ENCODE measurements at regions not wholly inside any gene's neighbourhood (a gene's known extent, or its start where the extent isn't known, plus 50 kb on each side); places are given as distances from the start of the nearest gene placed in this dataset.

DNA sequence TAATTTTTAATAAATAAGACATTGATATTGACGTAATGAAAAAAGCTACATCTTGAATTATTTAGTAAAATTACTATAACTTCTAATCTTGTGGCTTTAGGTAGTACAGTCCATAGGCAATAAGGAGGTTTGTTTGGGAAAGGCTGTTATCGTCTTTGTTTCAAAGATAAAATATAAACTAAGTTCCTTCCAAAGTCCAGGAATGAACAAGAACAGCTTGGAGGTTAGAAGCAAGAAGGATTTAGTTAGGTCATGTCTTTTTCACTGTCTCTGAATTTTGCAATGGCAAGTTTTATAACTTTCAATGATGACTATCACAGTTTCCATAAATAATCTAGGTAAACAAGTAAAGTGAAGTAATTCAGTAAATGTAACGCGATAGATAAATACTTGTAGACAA is 106.9 kb upstream of the OLFM3 start:
- Histone ChIP-seq H3K4me1 (ENCODE audit: control insufficient read depth in 1 of 2, insufficient read depth in 2 of 2, low read length in 2 of 2) (peaks cover 2% of the 10 kb centered on the region in 2 experiments), H3K4ac (ENCODE audit: low read depth, low read length) (no peak overlapping the region), H4K12ac (ENCODE audit: low read depth, low read length) (no peak overlapping the region), H3K9me3 (ENCODE audit: insufficient read depth, low read depth, low read length) (no peaks in the 10 kb centered on the region), H3K18ac (ENCODE audit: low read length) (no peak overlapping the region), H3K27ac (ENCODE audit: low read depth, low read length) (no peak overlapping the region), H2AK5ac (ENCODE audit: low read length) (no peak overlapping the region), H3K4me3 (ENCODE audit: low read depth, low read length) (no peak overlapping the region), H2AFZ (ENCODE audit: insufficient read depth, low read length, poor library complexity) (no peak overlapping the region), H3K23ac (ENCODE audit: low read length) (no peak overlapping the region), H3K4me2 (ENCODE audit: low read length) (no peak overlapping the region), H2BK12ac (ENCODE audit: low read length) (no peak overlapping the region), H3K36me3 (ENCODE audit: control insufficient read depth in 1 of 2, insufficient read depth in 2 of 2, low read length in 2 of 2) (no peaks in the 10 kb centered on the region), H4K8ac (ENCODE audit: low read depth, low read length) (no peak overlapping the region), H3K9ac (ENCODE audit: low read length) (no peak overlapping the region), H3K27me3 (ENCODE audit: insufficient read depth, low read length) (no peaks in the 10 kb centered on the region), H3K79me2 (ENCODE audit: control insufficient read depth, insufficient read depth, low read length, poor library complexity) (no peaks in the 10 kb centered on the region), H2BK5ac (ENCODE audit: low read depth, low read length, poor library complexity) (no peak overlapping the region), H3K79me1 (ENCODE audit: low read length) (no peaks in the 10 kb centered on the region), H2BK120ac (ENCODE audit: insufficient read depth, low read length, poor library complexity) (no peak overlapping the region), H3K14ac (ENCODE audit: low read length) (no peak overlapping the region), H4K91ac (ENCODE audit: low read depth, low read length) (no peak overlapping the region)
- no peak for DNase-seq
- no CpG with 5 or more reads among the region's 4 CpGs for WGBS (ENCODE audit: extremely low coverage, insufficient coverage, insufficient read length)

DNA sequence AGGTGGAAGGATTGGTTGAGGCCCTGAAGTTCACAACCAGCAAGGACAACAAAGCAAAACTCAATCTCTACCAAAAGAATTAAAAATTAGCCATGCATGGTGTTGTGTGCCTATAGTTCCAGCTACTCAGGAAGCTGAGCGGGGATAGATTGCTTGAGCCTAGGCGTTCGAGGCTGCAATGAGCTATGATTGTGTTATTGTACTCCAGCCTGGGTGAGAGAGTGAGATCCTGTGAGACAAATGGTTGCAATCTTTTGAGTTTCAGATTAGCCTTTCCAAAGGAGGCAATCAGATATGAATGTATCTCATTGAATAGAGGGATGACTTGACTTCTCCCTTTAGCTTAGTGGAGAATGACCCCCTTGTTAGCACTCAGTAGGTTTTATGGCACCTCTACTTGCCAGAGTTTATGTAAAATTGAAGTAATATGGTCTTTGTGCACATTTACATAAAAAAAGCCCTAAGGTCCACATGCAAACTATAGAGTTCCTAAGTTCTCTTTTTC is 105.6 kb upstream of the OLFM3 start:
- Histone ChIP-seq H4K12ac (ENCODE audit: low read depth, low read length) (no peak overlapping the region), H3K4ac (ENCODE audit: low read depth, low read length) (no peak overlapping the region), H2AK5ac (ENCODE audit: low read length) (no peak overlapping the region), H3K27ac (ENCODE audit: low read depth, low read length) (no peak overlapping the region), H3K79me1 (ENCODE audit: low read length) (no peaks in the 10 kb centered on the region), H3K23ac (ENCODE audit: low read length) (no peak overlapping the region), H2BK120ac (ENCODE audit: insufficient read depth, low read length, poor library complexity) (no peak overlapping the region), H3K36me3 (ENCODE audit: control insufficient read depth in 1 of 2, insufficient read depth in 2 of 2, low read length in 2 of 2) (no peaks in the 10 kb centered on the region), H3K14ac (ENCODE audit: low read length) (no peak overlapping the region), H4K8ac (ENCODE audit: low read depth, low read length) (no peak overlapping the region), H3K18ac (ENCODE audit: low read length) (no peak overlapping the region), H3K4me3 (ENCODE audit: low read depth, low read length) (no peak overlapping the region), H3K27me3 (ENCODE audit: insufficient read depth, low read length) (no peaks in the 10 kb centered on the region), H2BK5ac (ENCODE audit: low read depth, low read length, poor library complexity) (no peak overlapping the region), H2AFZ (ENCODE audit: insufficient read depth, low read length, poor library complexity) (no peak overlapping the region), H4K91ac (ENCODE audit: low read depth, low read length) (no peak overlapping the region), H3K4me2 (ENCODE audit: low read length) (no peak overlapping the region), H3K9me3 (ENCODE audit: insufficient read depth, low read depth, low read length) (no peaks in the 10 kb centered on the region), H3K79me2 (ENCODE audit: control insufficient read depth, insufficient read depth, low read length, poor library complexity) (no peaks in the 10 kb centered on the region), H3K9ac (ENCODE audit: low read length) (no peak overlapping the region), H3K4me1 (ENCODE audit: control insufficient read depth in 1 of 2, insufficient read depth in 2 of 2, low read length in 2 of 2) (peaks cover 6% of the 10 kb centered on the region in 2 experiments), H2BK12ac (ENCODE audit: low read length) (no peak overlapping the region)
- no peak for DNase-seq
- no CpG with 5 or more reads among the region's 3 CpGs for WGBS (ENCODE audit: extremely low coverage, insufficient coverage, insufficient read length)

DNA sequence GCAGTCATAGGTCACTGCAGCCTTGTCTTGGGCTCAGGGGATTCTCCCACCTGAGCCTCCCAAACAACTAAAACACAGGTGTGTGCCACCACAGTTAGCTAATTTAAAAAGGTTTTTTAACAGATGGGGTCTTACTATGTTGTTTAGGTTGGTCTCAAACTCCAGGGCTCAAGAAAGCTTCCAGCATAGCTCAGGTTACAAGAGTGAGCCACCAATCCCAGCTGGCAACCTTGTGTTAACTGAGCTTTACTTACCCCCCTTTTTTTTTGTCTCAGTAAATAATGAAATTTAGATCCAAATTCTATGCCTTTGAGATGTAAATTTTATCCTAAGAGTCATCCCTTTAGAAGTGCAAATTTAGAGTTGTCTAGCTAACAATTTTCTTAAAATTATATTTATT is 103.9 kb upstream of the OLFM3 start:
- Histone ChIP-seq H3K79me2 (ENCODE audit: control insufficient read depth, insufficient read depth, low read length, poor library complexity) (no peaks in the 10 kb centered on the region), H2AK5ac (ENCODE audit: low read length) (no peak overlapping the region), H3K9me3 (ENCODE audit: insufficient read depth, low read depth, low read length) (no peaks in the 10 kb centered on the region), H3K4me3 (ENCODE audit: low read depth, low read length) (no peak overlapping the region), H3K4me2 (ENCODE audit: low read length) (no peak overlapping the region), H4K12ac (ENCODE audit: low read depth, low read length) (no peak overlapping the region), H3K9ac (ENCODE audit: low read length) (no peak overlapping the region), H3K4ac (ENCODE audit: low read depth, low read length) (no peak overlapping the region), H3K36me3 (ENCODE audit: control insufficient read depth in 1 of 2, insufficient read depth in 2 of 2, low read length in 2 of 2) (no peaks in the 10 kb centered on the region), H2AFZ (ENCODE audit: insufficient read depth, low read length, poor library complexity) (no peak overlapping the region), H3K23ac (ENCODE audit: low read length) (no peak overlapping the region), H4K8ac (ENCODE audit: low read depth, low read length) (no peak overlapping the region), H3K4me1 (ENCODE audit: control insufficient read depth in 1 of 2, insufficient read depth in 2 of 2, low read length in 2 of 2) (peaks cover 6% of the 10 kb centered on the region in 2 experiments), H3K14ac (ENCODE audit: low read length) (no peak overlapping the region), H2BK5ac (ENCODE audit: low read depth, low read length, poor library complexity) (no peak overlapping the region), H3K18ac (ENCODE audit: low read length) (no peak overlapping the region), H4K91ac (ENCODE audit: low read depth, low read length) (no peak overlapping the region), H2BK12ac (ENCODE audit: low read length) (no peak overlapping the region), H2BK120ac (ENCODE audit: insufficient read depth, low read length, poor library complexity) (no peak overlapping the region), H3K27ac (ENCODE audit: low read depth, low read length) (no peak overlapping the region), H3K79me1 (ENCODE audit: low read length) (no peaks in the 10 kb centered on the region), H3K27me3 (ENCODE audit: insufficient read depth, low read length) (no peaks in the 10 kb centered on the region)
- DNase-seq: no peak

DNA sequence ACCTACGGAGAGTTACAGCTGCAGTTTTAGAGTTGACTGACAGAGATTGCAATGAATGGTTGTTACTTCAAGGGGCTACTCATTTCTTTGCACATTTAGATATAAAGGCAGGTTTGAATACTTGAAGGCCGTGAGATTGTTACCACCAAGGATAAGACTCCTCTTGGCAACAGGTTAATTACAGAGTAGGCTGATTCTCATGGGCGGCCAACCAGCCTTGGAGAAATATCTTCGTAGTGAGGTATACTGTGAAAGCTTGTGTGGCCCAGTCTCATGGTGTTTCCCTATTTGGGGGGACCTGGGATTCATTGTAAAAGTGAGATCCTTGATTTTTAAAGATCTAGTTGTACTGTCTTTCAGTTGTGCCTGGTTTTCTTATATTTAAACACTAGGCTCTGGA is 103.2 kb upstream of the OLFM3 start:
- no peak overlapping the region for H4K12ac ChIP-seq (ENCODE audit: low read depth, low read length)
- H2AFZ ChIP-seq (ENCODE audit: insufficient read depth, low read length, poor library complexity): no peak overlapping the region
- no peaks in the 10 kb centered on the region for H3K36me3 ChIP-seq (ENCODE audit: control insufficient read depth in 1 of 2, insufficient read depth in 2 of 2, low read length in 2 of 2)
- H2AK5ac ChIP-seq (ENCODE audit: low read length): no peak overlapping the region
- H3K18ac ChIP-seq (ENCODE audit: low read length): no peak overlapping the region
- no CpG with 5 or more reads among the region's 4 CpGs for WGBS (ENCODE audit: extremely low coverage, insufficient coverage, insufficient read length)
- H4K91ac ChIP-seq (ENCODE audit: low read depth, low read length): no peak overlapping the region
- no peak overlapping the region for H2BK12ac ChIP-seq (ENCODE audit: low read length)
- no peaks in the 10 kb centered on the region for H3K9me3 ChIP-seq (ENCODE audit: insufficient read depth, low read depth, low read length)
- H3K79me2 ChIP-seq (ENCODE audit: control insufficient read depth, insufficient read depth, low read length, poor library complexity): no peaks in the 10 kb centered on the region
- H3K27me3 ChIP-seq (ENCODE audit: insufficient read depth, low read length): no peaks in the 10 kb centered on the region
- H3K4me1 ChIP-seq (ENCODE audit: control insufficient read depth in 1 of 2, insufficient read depth in 2 of 2, low read length in 2 of 2): peaks cover 4% of the 10 kb centered on the region in 2 experiments
- DNase-seq: no peak
- H2BK5ac ChIP-seq (ENCODE audit: low read depth, low read length, poor library complexity): no peak overlapping the region
- H3K79me1 ChIP-seq (ENCODE audit: low read length): no peaks in the 10 kb centered on the region
- no peak overlapping the region for H3K9ac ChIP-seq (ENCODE audit: low read length)
- no peak overlapping the region for H3K23ac ChIP-seq (ENCODE audit: low read length)
- H3K4ac ChIP-seq (ENCODE audit: low read depth, low read length): no peak overlapping the region
- no peak overlapping the region for H3K4me3 ChIP-seq (ENCODE audit: low read depth, low read length)
- H3K4me2 ChIP-seq (ENCODE audit: low read length): no peak overlapping the region
- H3K14ac ChIP-seq (ENCODE audit: low read length): no peak overlapping the region
- no peak overlapping the region for H2BK120ac ChIP-seq (ENCODE audit: insufficient read depth, low read length, poor library complexity)
- H3K27ac ChIP-seq (ENCODE audit: low read depth, low read length): no peak overlapping the region
- H4K8ac ChIP-seq (ENCODE audit: low read depth, low read length): no peak overlapping the region
